Adrenal gland (tissue), 9 donors: ENCODE measurements at regions not wholly inside any gene's neighbourhood (a gene's known extent, or its start where the extent isn't known, plus 50 kb on each side); places are given as distances from the start of the nearest gene placed in this dataset.

Experiments
- DNase-seq, 7 donors: peaks; one replicate each; pipeline ENCODE4 v3.0.0-alpha.2; 2019 to 2020
- H3K27ac ChIP-seq, 5 donors: fragments of 200-600 bp; sonication (generic) in 4 of 5; 1 replicate in 3 of 5; 2 replicates in 2 of 5; pipeline versions ENCODE4 v1.5.1 to v1.8.0; 2016 to 2020; ENCODE audit warnings: mild to moderate bottlenecking in 1 of 5
- H3K27me3 ChIP-seq: fragments of 200-600 bp; 2 replicates; pipeline ENCODE4 v1.8.0; 2021
- H3K36me3 ChIP-seq, 2 donors: fragments of 200-600 bp; replicated peaks in 1 of 2; 1 replicate in 1 of 2; 2 replicates in 1 of 2; pipeline versions ENCODE4 v1.5.1 to v1.8.0; 2018 to 2022
- H3K4me1 ChIP-seq, 2 donors: fragments of 200-600 bp; replicated peaks in 1 of 2; 1 replicate in 1 of 2; 2 replicates in 1 of 2; pipeline versions ENCODE4 v1.5.1 to v1.8.0; 2018 to 2021
- H3K4me3 ChIP-seq, 4 donors: fragments of 200-600 bp; sonication (generic) in 3 of 4; one replicate each; pipeline ENCODE4 v1.5.1; 2016 to 2018
- H3K9me3 ChIP-seq, 3 donors: fragments of 200-600 bp; sonication (generic) in 1 of 3; replicated peaks in 1 of 3; 1 replicate in 2 of 3; 2 replicates in 1 of 3; pipeline versions ENCODE4 v1.5.1 to v1.8.0; 2016 to 2021
- CTCF ChIP-seq, 6 experiments: fragments of 450-650 bp in 4 of 6; fragments of 200-600 bp in 2 of 6; sonication (generic) in 1 of 6; IDR thresholded peaks; 1 replicate in 5 of 6; 2 replicates in 1 of 6; pipeline versions ENCODE4 v1.5.1 to v1.8.0; 2016 to 2021; ENCODE audit warnings: antibody characterized with exemption in 6 of 6, mild to moderate bottlenecking in 2 of 6, moderate library complexity in 1 of 6
- POLR2A ChIP-seq, 2 donors: fragments of 450-650 bp; IDR thresholded peaks; one replicate each; pipeline ENCODE4 v1.6.1; 2017; ENCODE audit warnings: antibody characterized with exemption in 2 of 2, mild to moderate bottlenecking in 2 of 2, moderate library complexity in 1 of 2
- WGBS, 4 donors: extraction: QIAGEN DNeasy Blood & Tissue Kit in 2 of 4; methylation state at CpG; one replicate each; pipeline versions ENCODE4 v1.1.5 to v1.1.7; 2013 to 2017; 5-methylcytosine and 5-hydroxymethylcytosine counted together
- intact Hi-C, 2 donors: fragments of 100-400 bp; cut with DNase I; formaldehyde crosslinking; loops; one replicate each; pipeline versions ENCODE4 v1.14.1 to v1.15.0; 2022 to 2023
- donor health status: healthy with polysubstance abuse.
- donor health status: Bipolar disorder and iron deficiency.
- donor health status: DM: yes; HTN: yes; CAD: no.
- donor health status: DM: no; HTN: no; CAD: no.
- donor health status: DM: no; HTN: no; CAD: no.

GRCh38 chr2:15846626-15847025 is 93.7 kb upstream of the MYCN start:
- no peaks in the 10 kb centered on the region for H3K36me3 ChIP-seq
- H3K4me1 ChIP-seq = no peaks in the 10 kb centered on the region
- WGBS, 4 donors = 87 to 95% (median 93%) methylated on average over 7 to 8 of the region's 8 CpGs
- no peaks in the 10 kb centered on the region for H3K27me3 ChIP-seq
- H3K9me3 ChIP-seq = no peaks in the 10 kb centered on the region
- H3K27ac ChIP-seq = no peak overlapping the region
- no peak overlapping the region for H3K4me3 ChIP-seq
- intact Hi-C loops = no loop called here
- TF ChIP-seq CTCF (IDR thresholded peaks at IDR 0.05) (no peak), POLR2A (IDR thresholded peaks at IDR 0.05) (no peak)
- DNase-seq = no peak

- Histone ChIP-seq H3K4me1 (no peaks in the 10 kb centered on the region), H3K27ac (no peak overlapping the region), H3K4me3 (no peak overlapping the region), H3K9me3 (no peaks in the 10 kb centered on the region), H3K27me3 (no peaks in the 10 kb centered on the region), H3K36me3 (no peaks in the 10 kb centered on the region)
- no peak for DNase-seq
- intact Hi-C loops = no loop called here
- 89 to 100% (median 93%) methylated on average over 1 of the region's 1 CpG for WGBS, 4 donors
- TF ChIP-seq CTCF (IDR thresholded peaks at IDR 0.05) (no peak), POLR2A (IDR thresholded peaks at IDR 0.05) (no peak)
These were observed 89.8 kb upstream of the MYCN start for GRCh38 chr2:15850534-15850933.

GRCh38 chr2:15851076-15851693 is 89.2 kb upstream of the MYCN start:
- no peaks in the 10 kb centered on the region for H3K9me3 ChIP-seq
- intact Hi-C loops = no loop called here
- 83 to 86% (median 85%) methylated on average over 10 of the region's 10 CpGs for WGBS, 4 donors
- H3K4me1 ChIP-seq = no peaks in the 10 kb centered on the region
- no peak for TF ChIP-seq CTCF (IDR thresholded peaks at IDR 0.05)
- no peak for TF ChIP-seq POLR2A (IDR thresholded peaks at IDR 0.05)
- H3K4me3 ChIP-seq = no peak overlapping the region
- DNase-seq = no peak
- no peaks in the 10 kb centered on the region for H3K36me3 ChIP-seq
- H3K27ac ChIP-seq = no peak overlapping the region
- no peaks in the 10 kb centered on the region for H3K27me3 ChIP-seq

GRCh38 chr2:15852811-15853210 is 87.5 kb upstream of the MYCN start:
- TF ChIP-seq CTCF (IDR thresholded peaks at IDR 0.05) (no peak), POLR2A (IDR thresholded peaks at IDR 0.05) (no peak)

More at GRCh38 chr2:15852811-15853210, 87.5 kb upstream of the MYCN start:
- DNase-seq = no peak
- WGBS, 4 donors = 54 to 84% (median 71%) methylated on average over 2 of the region's 2 CpGs
- no peaks in the 10 kb centered on the region for H3K36me3 ChIP-seq
- no peaks in the 10 kb centered on the region for H3K4me1 ChIP-seq
- H3K27me3 ChIP-seq = no peaks in the 10 kb centered on the region
- H3K4me3 ChIP-seq = no peak overlapping the region
- H3K9me3 ChIP-seq = no peaks in the 10 kb centered on the region
- intact Hi-C loops = no loop called here
- H3K27ac ChIP-seq = no peak overlapping the region
